A673 (cell line): ENCODE measurements at regions not wholly inside any gene's neighbourhood (a gene's known extent, or its start where the extent isn't known, plus 50 kb on each side); places are given as distances from the start of the nearest gene placed in this dataset.

Experiments used
- BruUV-seq: library from RNA; stranded (reverse); fragments of 400-500 nt; replicated peaks from 2 replicates; lab custom pipeline; 2021; lab: Mats Ljungman, UMichigan
- CTCF ChIA-PET: fragments of 300-600 bp; sonication (Branson Sonifier 250); formaldehyde crosslinking; loops from one replicate; lab custom pipeline; 2022; ENCODE audit warnings: antibody characterized with exemption; lab: Charles Lee
- POLR2A ChIA-PET: fragments of 300-600 bp; sonication (Branson Sonifier 250); formaldehyde crosslinking; loops from one replicate; lab custom pipeline; 2022; ENCODE audit warnings: antibody characterized with exemption; ENCODE audit not compliant: low non-redundant PET; lab: Charles Lee
- DNase-seq: peaks from one replicate; pipeline ENCODE4 v3.0.0-alpha.2; 2015; ENCODE audit warnings: low spot score
- H3K27ac ChIP-seq: fragments of 200-600 bp; sonication (generic); 2 replicates; pipeline ENCODE4 v1.5.1; 2016; ENCODE audit warnings: mixed run types, low read depth, mild to moderate bottlenecking, mixed read lengths, antibody characterized with exemption, low read length; ENCODE audit not compliant: poor library complexity, severe bottlenecking
- H3K27me3 ChIP-seq: fragments of 200-600 bp; sonication (generic); replicated peaks from 2 replicates; pipeline ENCODE4 v1.6.1; 2017; ENCODE audit warnings: mixed run types, low read depth, mild to moderate bottlenecking, mixed read lengths, antibody characterized with exemption, low read length; ENCODE audit not compliant: insufficient read depth, poor library complexity
- H3K36me3 ChIP-seq: fragments of 200-600 bp; sonication (generic); 2 replicates; pipeline ENCODE4 v1.6.1; 2016; ENCODE audit warnings: mixed run types, mild to moderate bottlenecking, mixed read lengths, antibody characterized with exemption, low read length; ENCODE audit not compliant: insufficient read depth, poor library complexity, severe bottlenecking
- H3K4me1 ChIP-seq: fragments of 200-600 bp; sonication (generic); 2 replicates; pipeline ENCODE4 v1.6.1; 2017; ENCODE audit warnings: mixed run types, mild to moderate bottlenecking, mixed read lengths, antibody characterized with exemption, low read length; ENCODE audit not compliant: insufficient read depth, poor library complexity, severe bottlenecking
- H3K4me3 ChIP-seq: fragments of 200-600 bp; sonication (generic); 2 replicates; pipeline ENCODE4 v1.5.1; 2016; ENCODE audit warnings: low read depth, mixed run types, mild to moderate bottlenecking, mixed read lengths, low read length; ENCODE audit not compliant: poor library complexity, severe bottlenecking
- H3K9me3 ChIP-seq: fragments of 200-600 bp; sonication (generic); 2 replicates; pipeline ENCODE4 v1.6.1; 2016; ENCODE audit warnings: mixed run types, low read depth, mild to moderate bottlenecking, mixed read lengths, antibody characterized with exemption, low read length; ENCODE audit not compliant: poor library complexity, severe bottlenecking
- EZH2 ChIP-seq: fragments of 200-600 bp; sonication (generic); IDR thresholded peaks from 2 replicates; pipeline ENCODE4 v1.6.1; 2017; ENCODE audit warnings: borderline replicate concordance, low read depth, mild to moderate bottlenecking, mixed read lengths, antibody characterized with exemption, low read length; ENCODE audit not compliant: poor library complexity, severe bottlenecking
- intact Hi-C: fragments of 100-400 bp; cut with micrococcal nuclease; formaldehyde crosslinking; loops from one replicate; pipeline ENCODE4 v1.10.0; 2022; ENCODE audit not compliant: unreplicated experiment
- TF ChIP-seq, protein P1 (sequence below): fragments of 300-800, 200-600 bp; sonication (generic); conservative IDR thresholded peaks from 2 replicates; pipeline ENCODE4 v1.5.1; 2017; ENCODE audit warnings: low read depth, mild to moderate bottlenecking, antibody characterized with exemption, low read length, moderate library complexity, mixed read lengths

DNA sequence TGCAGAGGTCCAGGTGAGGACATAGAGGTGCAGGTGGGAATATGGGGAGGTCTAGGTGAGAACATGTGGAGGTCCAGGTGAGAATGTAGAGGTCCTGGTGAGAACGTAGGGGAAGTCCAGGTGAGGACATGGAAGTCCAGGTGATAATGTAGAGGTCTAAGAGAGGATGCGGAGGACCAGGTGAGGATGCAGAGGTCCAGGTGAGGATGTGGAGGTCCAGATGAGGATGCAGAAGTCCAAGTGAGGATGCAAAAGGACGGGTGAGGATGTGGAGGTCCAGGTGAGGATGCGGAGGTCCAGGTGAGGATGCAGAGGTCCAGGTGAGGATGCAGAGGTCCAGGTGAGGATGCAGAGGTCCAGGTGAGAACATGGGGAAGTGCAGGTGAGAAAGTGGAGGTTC, 133.8 kb downstream of the MRPL36 start:
- no peak for DNase-seq

DNA sequence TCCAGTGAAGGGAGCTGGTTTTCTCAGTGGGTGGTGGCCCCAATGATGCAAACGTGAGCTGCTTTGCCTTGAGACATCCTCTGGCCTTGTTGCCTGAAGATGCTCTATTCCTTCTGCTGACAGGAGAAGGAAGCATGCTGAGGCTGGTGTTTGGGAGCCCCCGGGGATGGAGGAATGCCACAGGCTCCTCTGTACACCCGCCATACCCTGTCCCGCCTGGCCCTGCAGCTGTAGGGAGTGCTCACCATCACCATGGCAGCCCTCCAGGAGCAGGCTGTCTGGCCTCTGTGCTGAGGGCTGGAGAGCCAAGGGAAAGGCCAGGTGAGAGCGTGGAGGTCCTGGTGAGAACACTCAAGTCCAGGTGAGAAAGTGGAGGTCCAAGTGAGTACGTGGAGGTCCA, 134.4 kb downstream of the MRPL36 start:
- Histone ChIP-seq H3K9me3 (no peaks in the 10 kb centered on the region), H3K27ac (no peak overlapping the region), H3K27me3 (peaks cover 17% of the 10 kb centered on the region), H3K36me3 (no peaks in the 10 kb centered on the region), H3K4me1 (no peaks in the 10 kb centered on the region), H3K4me3 (no peak overlapping the region)
- ChIA-PET CTCF (no interaction called here), POLR2A (no interaction called here)
- no peak for TF ChIP-seq EZH2
- TF ChIP-seq, protein P1, sequence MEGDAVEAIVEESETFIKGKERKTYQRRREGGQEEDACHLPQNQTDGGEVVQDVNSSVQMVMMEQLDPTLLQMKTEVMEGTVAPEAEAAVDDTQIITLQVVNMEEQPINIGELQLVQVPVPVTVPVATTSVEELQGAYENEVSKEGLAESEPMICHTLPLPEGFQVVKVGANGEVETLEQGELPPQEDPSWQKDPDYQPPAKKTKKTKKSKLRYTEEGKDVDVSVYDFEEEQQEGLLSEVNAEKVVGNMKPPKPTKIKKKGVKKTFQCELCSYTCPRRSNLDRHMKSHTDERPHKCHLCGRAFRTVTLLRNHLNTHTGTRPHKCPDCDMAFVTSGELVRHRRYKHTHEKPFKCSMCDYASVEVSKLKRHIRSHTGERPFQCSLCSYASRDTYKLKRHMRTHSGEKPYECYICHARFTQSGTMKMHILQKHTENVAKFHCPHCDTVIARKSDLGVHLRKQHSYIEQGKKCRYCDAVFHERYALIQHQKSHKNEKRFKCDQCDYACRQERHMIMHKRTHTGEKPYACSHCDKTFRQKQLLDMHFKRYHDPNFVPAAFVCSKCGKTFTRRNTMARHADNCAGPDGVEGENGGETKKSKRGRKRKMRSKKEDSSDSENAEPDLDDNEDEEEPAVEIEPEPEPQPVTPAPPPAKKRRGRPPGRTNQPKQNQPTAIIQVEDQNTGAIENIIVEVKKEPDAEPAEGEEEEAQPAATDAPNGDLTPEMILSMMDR = no peak
- intact Hi-C loops = no loop called here
- peak; percentile 15 for DNase-seq
- no TSS peak for BruUV-seq

More for the DNA sequence above, 133.8 kb downstream of the MRPL36 start:
- Histone ChIP-seq H3K4me3 (no peak overlapping the region), H3K9me3 (no peaks in the 10 kb centered on the region), H3K27ac (no peak overlapping the region), H3K36me3 (no peaks in the 10 kb centered on the region), H3K27me3 (peaks cover 23% of the 10 kb centered on the region), H3K4me1 (no peaks in the 10 kb centered on the region)
- intact Hi-C loops = no loop called here
- no TSS peak for BruUV-seq
- ChIA-PET POLR2A (no interaction called here), CTCF (no interaction called here)
- TF ChIP-seq, protein P1 = no peak
- no peak for TF ChIP-seq EZH2

DNA sequence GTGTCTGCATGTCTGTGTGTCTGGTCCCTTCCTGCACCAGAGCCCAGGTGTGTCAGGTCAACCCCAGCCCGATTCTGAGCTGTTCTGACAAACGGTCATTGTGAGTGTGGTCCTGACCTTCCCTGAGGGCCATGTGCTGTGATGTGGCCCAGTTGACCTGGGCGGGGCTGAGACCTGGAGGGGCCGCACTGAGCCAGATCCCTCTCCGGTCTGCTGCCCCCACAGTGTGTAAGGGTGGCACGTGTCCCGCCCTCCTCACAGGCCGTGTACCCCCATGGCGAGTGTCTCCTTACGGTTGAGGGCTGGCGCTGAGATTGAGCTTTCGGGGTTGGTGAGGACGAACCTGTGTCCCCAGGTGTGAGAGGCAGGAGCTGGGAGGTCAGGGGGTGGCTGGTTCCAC, 136.5 kb downstream of the MRPL36 start:
- CTCF ChIA-PET = no interaction called here
- no peak overlapping the region for H3K27ac ChIP-seq

More for the DNA sequence above, 136.5 kb downstream of the MRPL36 start:
- no peaks in the 10 kb centered on the region for H3K9me3 ChIP-seq
- no peak overlapping the region for H3K4me3 ChIP-seq
- intact Hi-C loops = no loop called here
- BruUV-seq = no TSS peak
- no peak for DNase-seq
- H3K36me3 ChIP-seq = no peaks in the 10 kb centered on the region
- TF ChIP-seq EZH2 = no peak
- TF ChIP-seq, protein P1 = no peak
- H3K4me1 ChIP-seq = no peaks in the 10 kb centered on the region
- peaks cover 10% of the 10 kb centered on the region for H3K27me3 ChIP-seq
- POLR2A ChIA-PET = no interaction called here
